H1 (cell line): ENCODE measurements at regions not wholly inside any gene's neighbourhood (a gene's known extent, or its start where the extent isn't known, plus 50 kb on each side); places are given as distances from the start of the nearest gene placed in this dataset.

Experiments used
- CTCF ChIA-PET: fragments of 300-600 bp; sonication (Branson Sonifier 250); formaldehyde crosslinking; loops from one replicate; lab custom pipeline; 2021; ENCODE audit not compliant: partially characterized antibody; lab: Charles Lee
- POLR2A ChIA-PET: fragments of 300-600 bp; sonication (Branson Sonifier 250); formaldehyde crosslinking; loops from one replicate; lab custom pipeline; 2021; ENCODE audit warnings: inconsistent platforms; ENCODE audit not compliant: partially characterized antibody; lab: Charles Lee
- DNase-seq, 2 experiments: peaks; one replicate each; pipeline versions ENCODE4 v3.0.0 to v3.0.0-alpha.2; 2010 to 2022; ENCODE audit warnings: low spot score in 2 of 2, low read depth in 1 of 2, mixed read lengths in 1 of 2
- FAIRE-seq: peaks from 2 replicates; lab custom pipeline; 2011; peaks lifted over from hg19 to GRCh38; lab: Jason Lieb, UNC
- H2AFZ ChIP-seq: 2 replicates; pipeline ENCODE4 v1.8.1; 2012; ENCODE audit warnings: low read length, inconsistent platforms
- H2AK5ac ChIP-seq: 2 replicates; pipeline ENCODE4 v1.6.1; 2013; ENCODE audit warnings: low read depth, low read length
- H2BK120ac ChIP-seq: replicated peaks from 2 replicates; pipeline ENCODE3; 2013; ENCODE audit warnings: low read depth, low read length, inconsistent platforms
- H2BK12ac ChIP-seq: 2 replicates; pipeline ENCODE4 v1.6.1; 2013; ENCODE audit warnings: low read depth, low read length
- H2BK15ac ChIP-seq: 2 replicates; pipeline ENCODE4 v1.6.1; 2013; ENCODE audit warnings: low read length
- H2BK20ac ChIP-seq: 2 replicates; pipeline ENCODE4 v1.6.1; 2013; ENCODE audit warnings: low read length
- H2BK5ac ChIP-seq: 2 replicates; pipeline ENCODE4 v1.6.1; 2013; ENCODE audit warnings: low read depth, low read length
- H3K14ac ChIP-seq: 2 replicates; pipeline ENCODE4 v1.6.1; 2013; ENCODE audit warnings: inconsistent platforms; ENCODE audit not compliant: insufficient read length
- H3K18ac ChIP-seq: 2 replicates; pipeline ENCODE4 v1.6.1; 2013; ENCODE audit warnings: low read length; ENCODE audit errors: extremely low read depth
- H3K23ac ChIP-seq: 2 replicates; pipeline ENCODE4 v1.6.1; 2013; ENCODE audit warnings: inconsistent platforms; ENCODE audit not compliant: insufficient read length
- H3K23me2 ChIP-seq: 2 replicates; pipeline ENCODE4 v1.6.1; 2013; ENCODE audit warnings: low read depth, low read length
- H3K27ac ChIP-seq: 2 replicates; pipeline ENCODE4 v1.6.1; 2011; ENCODE audit warnings: low read depth, low read length, inconsistent platforms
- H3K27me3 ChIP-seq, 4 experiments: replicated peaks in 1 of 4; 1 replicate in 1 of 4; 2 replicates in 3 of 4; pipeline versions ENCODE4 v1.6.1 to v1.8.1; 2011 to 2013; ENCODE audit warnings: low read length in 3 of 4, mild to moderate bottlenecking in 3 of 4, inconsistent platforms in 2 of 4, mixed read lengths in 2 of 4, moderate library complexity in 1 of 4; ENCODE audit not compliant: control insufficient read depth in 3 of 4, insufficient read depth in 3 of 4; ENCODE audit errors: extremely low read depth in 1 of 4
- H3K36me3 ChIP-seq, 4 experiments: 2 replicates each; pipeline versions ENCODE4 v1.6.1 to v1.8.1; 2011 to 2013; ENCODE audit warnings: mild to moderate bottlenecking in 4 of 4, low read length in 3 of 4, moderate library complexity in 2 of 4, control low read depth in 1 of 4, inconsistent platforms in 1 of 4; ENCODE audit not compliant: insufficient read depth in 4 of 4, control insufficient read depth in 2 of 4
- H3K4ac ChIP-seq: replicated peaks from 2 replicates; pipeline ENCODE3; 2013; ENCODE audit warnings: low read length, low read depth, mixed read lengths, inconsistent platforms; ENCODE audit not compliant: insufficient read length
- H3K4me1 ChIP-seq, 4 experiments: replicated peaks in 1 of 4; 1 replicate in 1 of 4; 2 replicates in 3 of 4; pipeline versions ENCODE4 v1.6.1 to v1.8.1; 2011 to 2013; ENCODE audit warnings: low read length in 3 of 4, inconsistent platforms in 2 of 4, mixed read lengths in 1 of 4; ENCODE audit not compliant: insufficient read depth in 4 of 4, control insufficient read depth in 3 of 4
- H3K4me2 ChIP-seq, 2 experiments: 2 replicates each; pipeline versions ENCODE4 v1.6.1 to v1.8.1; 2011 to 2013; ENCODE audit warnings: low read depth in 2 of 2, low read length in 2 of 2, control low read depth in 1 of 2, inconsistent platforms in 1 of 2, mild to moderate bottlenecking in 1 of 2; ENCODE audit not compliant: insufficient read depth in 1 of 2
- H3K4me3 ChIP-seq, 4 experiments: fragments of 200-600, 300-600 bp in 1 of 4; sonication (generic), shearing (Covaris generic), sonication (Bioruptor Twin) in 1 of 4; 2 replicates each; pipeline versions ENCODE4 v1.5.1 to v1.8.1; 2011 to 2016; ENCODE audit warnings: low read length in 4 of 4, low read depth in 3 of 4, control low read depth in 2 of 4, inconsistent platforms in 2 of 4, mild to moderate bottlenecking in 2 of 4, mixed read lengths in 1 of 4, moderate library complexity in 1 of 4; ENCODE audit not compliant: insufficient read depth in 2 of 4; ENCODE audit errors: extremely low read depth in 1 of 4
- H3K56ac ChIP-seq: replicated peaks from 2 replicates; pipeline ENCODE3; 2013; ENCODE audit warnings: low read depth, mild to moderate bottlenecking, mixed read lengths, low read length, inconsistent platforms; ENCODE audit not compliant: insufficient read length
- H3K79me1 ChIP-seq: 2 replicates; pipeline ENCODE4 v1.6.1; 2013; ENCODE audit warnings: low read depth, low read length, control low read depth
- H3K79me2 ChIP-seq, 2 experiments: 2 replicates each; pipeline versions ENCODE4 v1.6.1 to v1.8.1; 2012 to 2013; ENCODE audit warnings: low read length in 2 of 2, mild to moderate bottlenecking in 2 of 2, inconsistent platforms in 1 of 2; ENCODE audit not compliant: insufficient read depth in 2 of 2, control insufficient read depth in 1 of 2
- H3K9ac ChIP-seq, 4 experiments: replicated peaks in 1 of 4; 1 replicate in 1 of 4; 2 replicates in 3 of 4; pipeline versions ENCODE4 v1.6.1 to v1.8.1; 2011 to 2013; ENCODE audit warnings: low read depth in 3 of 4, low read length in 3 of 4, control low read depth in 2 of 4, mild to moderate bottlenecking in 2 of 4, moderate library complexity in 2 of 4, inconsistent platforms in 1 of 4; ENCODE audit errors: extremely low read depth in 1 of 4
- H3K9me3 ChIP-seq, 2 experiments: 2 replicates each; pipeline versions ENCODE4 v1.6.1 to v1.8.1; 2012 to 2013; ENCODE audit warnings: mild to moderate bottlenecking in 2 of 2, moderate library complexity in 2 of 2, control low read depth in 1 of 2, inconsistent platforms in 1 of 2, low read depth in 1 of 2, low read length in 1 of 2, mixed read lengths in 1 of 2; ENCODE audit not compliant: insufficient read depth in 2 of 2
- H4K20me1 ChIP-seq, 2 experiments: replicated peaks in 1 of 2; 2 replicates each; pipeline versions ENCODE3 to v1.8.1; 2011 to 2013; ENCODE audit warnings: inconsistent platforms in 2 of 2, low read length in 2 of 2, mild to moderate bottlenecking in 1 of 2; ENCODE audit not compliant: insufficient read depth in 2 of 2, control insufficient read depth in 1 of 2
- H4K5ac ChIP-seq: 2 replicates; pipeline ENCODE4 v1.6.1; 2013; ENCODE audit warnings: low read length, low read depth, mixed read lengths, inconsistent platforms; ENCODE audit not compliant: insufficient read length
- H4K8ac ChIP-seq: 2 replicates; pipeline ENCODE4 v1.8.0; 2013; ENCODE audit warnings: mild to moderate bottlenecking, moderate library complexity, low read length, inconsistent platforms; ENCODE audit not compliant: insufficient read depth; ENCODE audit errors: extremely low read depth
- H4K91ac ChIP-seq: replicated peaks from 2 replicates; pipeline ENCODE3; 2013; ENCODE audit warnings: low read length, mixed read lengths, inconsistent platforms; ENCODE audit not compliant: insufficient read length
- ATF2 ChIP-seq: IDR thresholded peaks from 2 replicates; pipeline ENCODE4 v1.6.1; 2012; ENCODE audit warnings: low read length, inconsistent platforms
- EP300 ChIP-seq, 2 experiments: IDR thresholded peaks; 1 replicate in 1 of 2; 2 replicates in 1 of 2; pipeline ENCODE4 v1.6.1; 2011 to 2012; ENCODE audit warnings: low read depth in 2 of 2, low read length in 2 of 2, mild to moderate bottlenecking in 2 of 2, borderline replicate concordance in 1 of 2, inconsistent platforms in 1 of 2, moderate library complexity in 1 of 2
- NANOG ChIP-seq: IDR thresholded peaks from 2 replicates; pipeline ENCODE4 v1.6.1; 2011; ENCODE audit warnings: low read length, low read depth, mild to moderate bottlenecking, inconsistent platforms; ENCODE audit not compliant: insufficient read depth, poor library complexity, severe bottlenecking
- PHF8 ChIP-seq: fragments of 200-600 bp; sonication (generic); conservative IDR thresholded peaks from 2 replicates; pipeline ENCODE4 v1.7.1; 2012; ENCODE audit warnings: low read depth, mild to moderate bottlenecking, inconsistent platforms, low read length, moderate library complexity
- TAF7 ChIP-seq: optimal IDR thresholded peaks from 2 replicates; pipeline ENCODE3; 2011; ENCODE audit warnings: low read depth, mild to moderate bottlenecking, inconsistent platforms, low read length, moderate library complexity, borderline replicate concordance
- WGBS, 2 experiments: shearing (Covaris generic) in 1 of 2; methylation state at CpG; one replicate each; pipeline versions ENCODE4 v1.1.6 to v1.1.7; 2013 to 2015; ENCODE audit warnings: low lambda C conversion rate in 2 of 2, mixed read lengths in 2 of 2, inconsistent platforms in 1 of 2, low coverage in 1 of 2, missing lambda C conversion rate in 1 of 2; ENCODE audit not compliant: insufficient replicate concordance in 2 of 2, insufficient coverage in 1 of 2, insufficient read length in 1 of 2; ENCODE audit errors: extremely low coverage in 1 of 2, missing lambda C conversion rate in 1 of 2; 5-methylcytosine and 5-hydroxymethylcytosine counted together

GRCh38 chr5:73352243-73352642 is 96.3 kb downstream of the FOXD1 start:
- H4K20me1 ChIP-seq = no peaks in the 10 kb centered on the region
- H4K91ac ChIP-seq = no peak overlapping the region
- no peak overlapping the region for H3K4ac ChIP-seq
- no peaks in the 10 kb centered on the region for H3K79me2 ChIP-seq
- no peak overlapping the region for H2BK5ac ChIP-seq
- no peak for FAIRE-seq
- DNase-seq = no peak
- no peak overlapping the region for H4K5ac ChIP-seq
- no peaks in the 10 kb centered on the region for H3K36me3 ChIP-seq
- H3K4me2 ChIP-seq = no peak overlapping the region
- peaks cover under 1 to 3% of the 10 kb centered on the region in 2 experiments; a peak in 2 of 4 replicates for H3K9me3 ChIP-seq
- H3K27ac ChIP-seq = no peak overlapping the region
- H3K27me3 ChIP-seq = no peaks in the 10 kb centered on the region
- TF ChIP-seq PHF8 (no peak), TAF7 (no peak), EP300 (IDR thresholded peaks at IDR 0.05; ENCODE audit: borderline replicate concordance in 1 of 2, low read depth in 2 of 2, low read length in 2 of 2) (no peak), ATF2 (no peak), NANOG (no peak)
- no peak overlapping the region for H3K18ac ChIP-seq
- no peak overlapping the region for H3K14ac ChIP-seq
- H3K9ac ChIP-seq = no peak overlapping the region
- no peak overlapping the region for H2BK120ac ChIP-seq
- no peak overlapping the region for H2AK5ac ChIP-seq
- no peak overlapping the region for H3K56ac ChIP-seq
- H2BK20ac ChIP-seq = no peak overlapping the region
- no peaks in the 10 kb centered on the region for H3K79me1 ChIP-seq
- ChIA-PET CTCF (no interaction called here), POLR2A (no interaction called here)
- no peak overlapping the region for H3K4me3 ChIP-seq
- no peaks in the 10 kb centered on the region for H3K4me1 ChIP-seq
- H3K23me2 ChIP-seq = no peaks in the 10 kb centered on the region
- no peak overlapping the region for H2BK15ac ChIP-seq
- 87% methylated on average over 1 of the region's 1 CpG; no CpG with 5 or more reads in 1 of the 2 experiments for WGBS, 2 experiments
- H3K23ac ChIP-seq = no peak overlapping the region
- no peak overlapping the region for H4K8ac ChIP-seq
- H2BK12ac ChIP-seq = no peak overlapping the region
- no peak overlapping the region for H2AFZ ChIP-seq
